ENCODE measurements at regions not wholly inside any gene's neighbourhood (a gene's known extent, or its start where the extent isn't known, plus 50 kb on each side); places are given as distances from the start of the nearest gene placed in this dataset.
"Not testable (repeated sequence)": the region's sequence is repeated elsewhere in the genome, so short reads cannot be mapped to it uniquely, and the experiment has no call there.

GRCh38 chr2:35818359-35818758, 537.2 kb upstream of the CRIM1 start:
- not testable (repeated sequence) for DNase-seq (ENCODE audit: low spot score)

- DNase-seq (ENCODE audit: low spot score): not testable (repeated sequence)
Measured at GRCh38 chr2:35814597-35814996, 541.0 kb upstream of the CRIM1 start.

GRCh38 chr2:35803126-35803525, 552.5 kb upstream of the CRIM1 start:
- DNase-seq (ENCODE audit: low spot score): no peak

GRCh38 chr2:35794796-35795450, 560.7 kb upstream of the CRIM1 start:
- no peak for DNase-seq (ENCODE audit: low spot score)

GRCh38 chr2:35790292-35790691, 565.3 kb upstream of the CRIM1 start:
- DNase-seq (ENCODE audit: low spot score): no peak

GRCh38 chr2:35788543-35788942, 567.0 kb upstream of the CRIM1 start:
- DNase-seq (ENCODE audit: low spot score): no peak

- peak; percentile 14 for DNase-seq (ENCODE audit: low spot score)
Measured at GRCh38 chr2:35787302-35788031, 568.1 kb upstream of the CRIM1 start.

- no peak for DNase-seq (ENCODE audit: low spot score)
Measured at GRCh38 chr2:35785564-35785963, 570.0 kb upstream of the CRIM1 start.

GRCh38 chr2:35784777-35785176, 570.8 kb upstream of the CRIM1 start:
- DNase-seq (ENCODE audit: low spot score): no peak

GRCh38 chr2:35783723-35784122, 571.9 kb upstream of the CRIM1 start:
- peak; percentile 56 for DNase-seq (ENCODE audit: low spot score)

GRCh38 chr2:35741556-35741955, 614.0 kb upstream of the CRIM1 start:
- DNase-seq (ENCODE audit: low spot score): peak; percentile 6

GRCh38 chr2:35731674-35732073, 623.9 kb upstream of the CRIM1 start:
- no peak for DNase-seq (ENCODE audit: low spot score)

GRCh38 chr2:35714883-35715282, 640.7 kb upstream of the CRIM1 start:
- peak; percentile 2 for DNase-seq (ENCODE audit: low spot score)

- DNase-seq (ENCODE audit: low spot score): no peak
Measured at GRCh38 chr2:35708411-35708923, 647.1 kb upstream of the CRIM1 start.

- DNase-seq (ENCODE audit: low spot score): no peak
Measured at GRCh38 chr2:35688309-35688708, 667.3 kb upstream of the CRIM1 start.

GRCh38 chr2:35651688-35652323, 703.8 kb upstream of the CRIM1 start:
- no peak for DNase-seq (ENCODE audit: low spot score)

- DNase-seq (ENCODE audit: low spot score): no peak
Measured at GRCh38 chr2:35614640-35615039, 740.9 kb upstream of the CRIM1 start.

- peak; percentile 4 for DNase-seq (ENCODE audit: low spot score)
Measured at GRCh38 chr2:35606394-35606793, 749.2 kb upstream of the CRIM1 start.

GRCh38 chr2:35598310-35598709, 757.3 kb upstream of the CRIM1 start:
- no peak for DNase-seq (ENCODE audit: low spot score)

GRCh38 chr2:35591886-35592285, 763.7 kb upstream of the CRIM1 start:
- no peak for DNase-seq (ENCODE audit: low spot score)

GRCh38 chr2:35585972-35586371, 769.6 kb upstream of the CRIM1 start:
- DNase-seq (ENCODE audit: low spot score): peak; percentile 13

- no peak for DNase-seq (ENCODE audit: low spot score)
Measured at GRCh38 chr2:35582637-35583036, 772.9 kb upstream of the CRIM1 start.

- DNase-seq (ENCODE audit: low spot score): no peak
Measured at GRCh38 chr2:35580956-35581355, 774.6 kb upstream of the CRIM1 start.

Measured in A172 (cell line).